H9 (cell line): ENCODE measurements at regions not wholly inside any gene's neighbourhood (a gene's known extent, or its start where the extent isn't known, plus 50 kb on each side); places are given as distances from the start of the nearest gene placed in this dataset.

Source experiments
- DNase-seq: peaks from one replicate; pipeline ENCODE4 v3.0.0-alpha.2; 2017
- H2AFZ ChIP-seq: one replicate; pipeline ENCODE4 v1.6.1; 2013; ENCODE audit warnings: mild to moderate bottlenecking, low read length, control low read depth, moderate library complexity
- H2AK5ac ChIP-seq: 2 replicates; pipeline ENCODE4 v1.6.1; 2013; ENCODE audit warnings: low read length, control low read depth, mixed read lengths; ENCODE audit not compliant: insufficient read length
- H2BK120ac ChIP-seq: one replicate; pipeline ENCODE4 v1.6.1; 2013; ENCODE audit warnings: low read depth, mild to moderate bottlenecking, low read length, control low read depth, inconsistent platforms; ENCODE audit not compliant: poor library complexity, severe bottlenecking
- H2BK12ac ChIP-seq: 2 replicates; pipeline ENCODE4 v1.6.1; 2013; ENCODE audit warnings: low read length, control low read depth, mixed read lengths, low read depth; ENCODE audit not compliant: insufficient read length
- H2BK15ac ChIP-seq: 2 replicates; pipeline ENCODE4 v1.6.1; 2013; ENCODE audit warnings: low read depth, low read length, control low read depth
- H2BK20ac ChIP-seq: one replicate; pipeline ENCODE4 v1.6.1; 2013; ENCODE audit warnings: low read depth, mild to moderate bottlenecking, low read length, control low read depth, inconsistent platforms; ENCODE audit not compliant: poor library complexity, severe bottlenecking
- H2BK5ac ChIP-seq: 2 replicates; pipeline ENCODE4 v1.6.1; 2013; ENCODE audit warnings: low read length, control low read depth, mixed read lengths; ENCODE audit not compliant: insufficient read length
- H3K14ac ChIP-seq: 2 replicates; pipeline ENCODE4 v1.6.1; 2013; ENCODE audit warnings: low read length, control low read depth; ENCODE audit not compliant: insufficient read depth
- H3K18ac ChIP-seq: 2 replicates; pipeline ENCODE4 v1.6.1; 2013; ENCODE audit warnings: low read depth, mild to moderate bottlenecking, mixed read lengths, low read length, control low read depth; ENCODE audit not compliant: insufficient read length
- H3K23ac ChIP-seq: 2 replicates; pipeline ENCODE4 v1.6.1; 2013; ENCODE audit warnings: low read length, control low read depth, mixed read lengths, low read depth; ENCODE audit not compliant: insufficient read length
- H3K23me2 ChIP-seq: 2 replicates; pipeline ENCODE4 v1.6.1; 2013; ENCODE audit warnings: low read depth, mild to moderate bottlenecking, mixed read lengths, low read length, control low read depth; ENCODE audit not compliant: insufficient read length, poor library complexity, severe bottlenecking
- H3K27ac ChIP-seq: 2 replicates; pipeline ENCODE4 v1.5.1; 2013; ENCODE audit warnings: low read length, control low read depth, mixed read lengths, low read depth; ENCODE audit not compliant: insufficient read length
- H3K27me3 ChIP-seq: 2 replicates; pipeline ENCODE4 v1.6.1; 2013; ENCODE audit warnings: low read length, control low read depth, inconsistent platforms; ENCODE audit not compliant: insufficient read depth
- H3K4ac ChIP-seq: 2 replicates; pipeline ENCODE4 v1.6.1; 2013; ENCODE audit warnings: low read depth, mild to moderate bottlenecking, control low read depth, inconsistent platforms, low read length, moderate library complexity
- H3K4me1 ChIP-seq: 2 replicates; pipeline ENCODE4 v1.6.1; 2013; ENCODE audit warnings: low read length, control low read depth, inconsistent platforms; ENCODE audit not compliant: insufficient read depth
- H3K4me2 ChIP-seq: 2 replicates; pipeline ENCODE4 v1.6.1; 2013; ENCODE audit warnings: low read length, control low read depth, mixed read lengths; ENCODE audit not compliant: insufficient read length, insufficient read depth
- H3K56ac ChIP-seq: 2 replicates; pipeline ENCODE4 v1.6.1; 2013; ENCODE audit warnings: low read depth, mild to moderate bottlenecking, mixed read lengths, low read length, control low read depth; ENCODE audit not compliant: insufficient read length
- H3K79me1 ChIP-seq: 2 replicates; pipeline ENCODE4 v1.6.1; 2013; ENCODE audit warnings: low read depth, mild to moderate bottlenecking, moderate library complexity, low read length, control low read depth, inconsistent platforms; ENCODE audit not compliant: insufficient read depth, poor library complexity, severe bottlenecking
- H3K79me2 ChIP-seq: 2 replicates; pipeline ENCODE4 v1.6.1; 2013; ENCODE audit warnings: low read length, control low read depth, inconsistent platforms; ENCODE audit not compliant: insufficient read depth
- H3K9ac ChIP-seq: 2 replicates; pipeline ENCODE4 v1.6.1; 2013; ENCODE audit warnings: low read length, control low read depth, mixed read lengths; ENCODE audit not compliant: insufficient read length; ENCODE audit errors: extremely low read depth
- H3K9me3 ChIP-seq: one replicate; pipeline ENCODE4 v1.6.1; 2013; ENCODE audit warnings: low read depth, low read length, inconsistent platforms; ENCODE audit not compliant: control insufficient read depth
- H3T11ph ChIP-seq: one replicate; pipeline ENCODE4 v1.6.1; 2013; ENCODE audit warnings: mild to moderate bottlenecking, low read length, control low read depth, inconsistent platforms
- H4K20me1 ChIP-seq: one replicate; pipeline ENCODE4 v1.6.1; 2013; ENCODE audit not compliant: control insufficient read depth, insufficient read length, insufficient read depth
- H4K5ac ChIP-seq: 2 replicates; pipeline ENCODE4 v1.6.1; 2013; ENCODE audit warnings: low read depth, mild to moderate bottlenecking, mixed read lengths, low read length, control low read depth; ENCODE audit not compliant: insufficient read length
- H4K8ac ChIP-seq: replicated peaks from 2 replicates; pipeline ENCODE4 v1.6.1; 2013; ENCODE audit warnings: low read length, control low read depth, mixed read lengths, low read depth; ENCODE audit not compliant: insufficient read length
- H4K91ac ChIP-seq: 2 replicates; pipeline ENCODE4 v1.6.1; 2013; ENCODE audit warnings: low read depth, mild to moderate bottlenecking, moderate library complexity, mixed read lengths, low read length, control low read depth; ENCODE audit not compliant: insufficient read length
- H3K27ac Mint-ChIP-seq, 3 experiments: 2 replicates in 2 of 3; 3 replicates in 1 of 3; pipeline ENCODE4 v1.8.0; 2020 to 2021; ENCODE audit warnings: mixed read lengths in 3 of 3, mild to moderate bottlenecking in 1 of 3, moderate library complexity in 1 of 3
- H3K27me3 Mint-ChIP-seq: 2 replicates; pipeline ENCODE4 v1.8.0; 2021; ENCODE audit warnings: low read depth, mild to moderate bottlenecking, moderate library complexity, mixed read lengths
- H3K36me3 Mint-ChIP-seq, 3 experiments: 2 replicates in 2 of 3; 3 replicates in 1 of 3; pipeline ENCODE4 v1.8.0; 2020 to 2021; ENCODE audit warnings: low read depth in 3 of 3, mixed read lengths in 3 of 3; ENCODE audit not compliant: insufficient read depth in 1 of 3
- H3K4me1 Mint-ChIP-seq, 2 experiments: 2 replicates each; pipeline ENCODE4 v1.8.0; 2020; ENCODE audit warnings: mixed read lengths in 2 of 2
- H3K4me3 Mint-ChIP-seq, 2 experiments: 2 replicates in 1 of 2; 3 replicates in 1 of 2; pipeline ENCODE4 v1.8.0; 2020 to 2021; ENCODE audit warnings: mild to moderate bottlenecking in 2 of 2, mixed read lengths in 2 of 2, moderate library complexity in 1 of 2
- H3K9me3 Mint-ChIP-seq, 2 experiments: 2 replicates in 1 of 2; 3 replicates in 1 of 2; pipeline ENCODE4 v1.8.0; 2020; ENCODE audit warnings: mild to moderate bottlenecking in 2 of 2, mixed read lengths in 2 of 2, moderate library complexity in 1 of 2
- WGBS: extraction: QIAGEN DNeasy Blood & Tissue Kit; methylation state at CpG from one replicate; pipeline ENCODE4 v1.1.7; 2013; ENCODE audit warnings: missing lambda C conversion rate, low lambda C conversion rate, mixed read lengths; ENCODE audit not compliant: insufficient read length; ENCODE audit errors: extremely low coverage; 5-methylcytosine and 5-hydroxymethylcytosine counted together
- TF ChIP-seq, protein P1 (sequence below): fragments of 200-600 bp; sonication (generic); conservative IDR thresholded peaks from 3 replicates; pipeline ENCODE4 v1.8.0; 2021; ENCODE audit warnings: antibody characterized with exemption, mild to moderate bottlenecking

DNA sequence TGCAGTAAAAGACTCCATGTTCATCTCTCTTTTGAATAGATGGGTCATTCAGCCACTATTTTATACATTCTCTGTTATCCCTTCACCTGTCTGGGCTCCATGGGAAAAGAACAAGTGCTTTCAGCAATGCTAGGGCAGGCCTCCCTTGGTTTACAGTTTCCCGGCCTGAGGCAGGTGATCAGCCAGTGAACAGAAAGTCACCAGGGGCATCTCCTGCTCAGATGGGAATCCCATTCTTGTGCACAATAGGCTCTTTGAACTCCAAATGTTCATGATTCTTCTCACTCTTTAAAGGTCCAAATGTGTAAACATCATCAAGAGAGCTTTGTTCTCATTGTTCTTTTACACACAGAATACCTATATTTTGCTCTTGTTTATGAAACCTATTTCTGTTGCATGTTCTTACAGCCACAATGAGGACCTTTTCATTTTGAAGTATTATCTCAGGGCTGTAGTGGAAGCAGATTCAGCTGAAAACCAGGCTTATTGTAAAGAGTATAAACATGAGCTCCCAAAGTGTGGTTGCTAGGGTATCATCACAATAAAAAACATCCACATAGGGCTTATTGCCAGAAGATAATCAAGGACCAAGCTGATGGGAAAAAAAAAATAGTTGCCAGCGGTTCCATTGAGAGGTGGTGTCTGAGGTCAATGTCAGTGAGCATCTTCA is 267.1 kb upstream of the SGK1 start:
- Histone ChIP-seq H3K23ac (no peak overlapping the region), H2BK5ac (no peak overlapping the region), H3K18ac (no peak overlapping the region), H3K4me2 (no peak overlapping the region), H3K79me2 (no peaks in the 10 kb centered on the region), H3K4me1 (no peaks in the 10 kb centered on the region), H3K27ac (no peak overlapping the region), H2BK12ac (no peak overlapping the region), H3K23me2 (no peaks in the 10 kb centered on the region), H2BK120ac (no peak overlapping the region), H2AFZ (no peak overlapping the region), H3K4ac (no peak overlapping the region), H2BK15ac (no peak overlapping the region), H4K20me1 (no peaks in the 10 kb centered on the region), H3K27me3 (no peaks in the 10 kb centered on the region), H3K14ac (no peak overlapping the region), H3T11ph (no peak overlapping the region), H3K56ac (no peak overlapping the region), H2AK5ac (no peak overlapping the region), H4K91ac (no peak overlapping the region), H3K79me1 (no peaks in the 10 kb centered on the region), H3K9me3 (no peaks in the 10 kb centered on the region), H2BK20ac (no peak overlapping the region), H3K9ac (no peak overlapping the region), H4K8ac (no peak overlapping the region), H4K5ac (no peak overlapping the region)
- Mint-ChIP-seq H3K9me3 (no peaks in the 10 kb centered on the region; a peak in 1 of 5 replicates), H3K36me3 (no peaks in the 10 kb centered on the region), H3K27ac (no peak overlapping the region), H3K27me3 (no peaks in the 10 kb centered on the region), H3K4me1 (peaks cover 19% of the 10 kb centered on the region in 2 experiments), H3K4me3 (no peak overlapping the region)
- TF ChIP-seq, protein P1, sequence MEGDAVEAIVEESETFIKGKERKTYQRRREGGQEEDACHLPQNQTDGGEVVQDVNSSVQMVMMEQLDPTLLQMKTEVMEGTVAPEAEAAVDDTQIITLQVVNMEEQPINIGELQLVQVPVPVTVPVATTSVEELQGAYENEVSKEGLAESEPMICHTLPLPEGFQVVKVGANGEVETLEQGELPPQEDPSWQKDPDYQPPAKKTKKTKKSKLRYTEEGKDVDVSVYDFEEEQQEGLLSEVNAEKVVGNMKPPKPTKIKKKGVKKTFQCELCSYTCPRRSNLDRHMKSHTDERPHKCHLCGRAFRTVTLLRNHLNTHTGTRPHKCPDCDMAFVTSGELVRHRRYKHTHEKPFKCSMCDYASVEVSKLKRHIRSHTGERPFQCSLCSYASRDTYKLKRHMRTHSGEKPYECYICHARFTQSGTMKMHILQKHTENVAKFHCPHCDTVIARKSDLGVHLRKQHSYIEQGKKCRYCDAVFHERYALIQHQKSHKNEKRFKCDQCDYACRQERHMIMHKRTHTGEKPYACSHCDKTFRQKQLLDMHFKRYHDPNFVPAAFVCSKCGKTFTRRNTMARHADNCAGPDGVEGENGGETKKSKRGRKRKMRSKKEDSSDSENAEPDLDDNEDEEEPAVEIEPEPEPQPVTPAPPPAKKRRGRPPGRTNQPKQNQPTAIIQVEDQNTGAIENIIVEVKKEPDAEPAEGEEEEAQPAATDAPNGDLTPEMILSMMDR: no peak
- no CpG with 5 or more reads among the region's 2 CpGs for WGBS
- no peak for DNase-seq
